Liver (tissue), 3 donors: ENCODE measurements at regions not wholly inside any gene's neighbourhood (a gene's known extent, or its start where the extent isn't known, plus 50 kb on each side); places are given as distances from the start of the nearest gene placed in this dataset.

ENCODE experiments used
- CTCF ChIP-seq: fragments of 150-350 bp; IDR thresholded peaks from 2 replicates; pipeline ENCODE4 v1.5.1; 2017; ENCODE audit warnings: improper control_type of control experiment, low read depth, low read length; ENCODE audit not compliant: missing input control
- FOXA1 ChIP-seq: IDR thresholded peaks from 2 replicates; pipeline ENCODE4 v1.6.1; 2016; ENCODE audit warnings: antibody characterized with exemption
- GABPA ChIP-seq, 2 donors: IDR thresholded peaks in 1 of 2; conservative IDR thresholded peaks in 1 of 2; 2 replicates each; pipeline ENCODE4 v1.6.1; 2016; ENCODE audit warnings: antibody characterized with exemption in 2 of 2, mild to moderate bottlenecking in 1 of 2, moderate library complexity in 1 of 2
- HNF4A ChIP-seq, 2 donors: conservative IDR thresholded peaks; 2 replicates each; pipeline ENCODE4 v1.6.1; 2016; ENCODE audit warnings: antibody characterized with exemption in 2 of 2, mild to moderate bottlenecking in 2 of 2
- JUND ChIP-seq, 2 donors: IDR thresholded peaks; 2 replicates each; pipeline ENCODE4 v1.6.1; 2016; ENCODE audit warnings: antibody characterized with exemption in 2 of 2
- MAX ChIP-seq: IDR thresholded peaks from 2 replicates; pipeline ENCODE4 v1.6.1; 2016; ENCODE audit warnings: antibody characterized with exemption
- NR2F2 ChIP-seq: IDR thresholded peaks from 2 replicates; pipeline ENCODE4 v1.6.1; 2016; ENCODE audit warnings: antibody characterized with exemption
- RAD21 ChIP-seq, 2 donors: IDR thresholded peaks; 2 replicates each; pipeline ENCODE4 v1.6.1; 2016; ENCODE audit warnings: antibody characterized with exemption in 2 of 2, mild to moderate bottlenecking in 2 of 2
- REST ChIP-seq: IDR thresholded peaks from 2 replicates; pipeline ENCODE4 v1.6.1; 2016; ENCODE audit warnings: antibody characterized with exemption, mild to moderate bottlenecking
- RXRA ChIP-seq, 2 donors: IDR thresholded peaks; 2 replicates each; pipeline ENCODE4 v1.6.1; 2017 to 2018; ENCODE audit warnings: antibody characterized with exemption in 2 of 2, mild to moderate bottlenecking in 1 of 2
- SP1 ChIP-seq: IDR thresholded peaks from 2 replicates; pipeline ENCODE4 v1.6.1; 2018; ENCODE audit warnings: antibody characterized with exemption, mild to moderate bottlenecking
- TAF1 ChIP-seq: conservative IDR thresholded peaks from 2 replicates; pipeline ENCODE4 v1.6.1; 2016; ENCODE audit warnings: antibody characterized with exemption, mild to moderate bottlenecking
- YY1 ChIP-seq: IDR thresholded peaks from 2 replicates; pipeline ENCODE4 v1.6.1; 2016; ENCODE audit warnings: antibody characterized with exemption, mild to moderate bottlenecking
- ZBTB33 ChIP-seq: IDR thresholded peaks from 2 replicates; pipeline ENCODE4 v1.6.1; 2016; ENCODE audit warnings: antibody characterized with exemption
- donor health status: healthy.
- donor health status: healthy.

- peak; percentile 64 for TF ChIP-seq MAX
- no peak for TF ChIP-seq YY1
- TF ChIP-seq FOXA1 = peak; percentile 4
- no peak for TF ChIP-seq CTCF
- no peak for TF ChIP-seq NR2F2
- peak; percentile 74 for TF ChIP-seq SP1
- TF ChIP-seq GABPA (IDR thresholded peaks at IDR 0.05 in 1 of 2, conservative IDR thresholded peaks at IDR 0.05 in 1 of 2) = no peak
- TF ChIP-seq ZBTB33 = peak; percentile 63
- TF ChIP-seq RXRA (IDR thresholded peaks at IDR 0.05) = peak; percentile 52 to 80
- peak; percentile 88 to 92 for TF ChIP-seq HNF4A (conservative IDR thresholded peaks at IDR 0.05)
- peak; percentile 48 to 58 for TF ChIP-seq RAD21 (IDR thresholded peaks at IDR 0.05)
- TF ChIP-seq REST = no peak
- peak in 1 of 2 donors; percentile 85 for TF ChIP-seq JUND (IDR thresholded peaks at IDR 0.05)
- no peak for TF ChIP-seq TAF1
Measured at GRCh38 chr12:46921764-46922133, 96.0 kb upstream of the SLC38A4 start.
